ENCODE measurements at regions not wholly inside any gene's neighbourhood (a gene's known extent, or its start where the extent isn't known, plus 50 kb on each side); places are given as distances from the start of the nearest gene placed in this dataset.

DNA sequence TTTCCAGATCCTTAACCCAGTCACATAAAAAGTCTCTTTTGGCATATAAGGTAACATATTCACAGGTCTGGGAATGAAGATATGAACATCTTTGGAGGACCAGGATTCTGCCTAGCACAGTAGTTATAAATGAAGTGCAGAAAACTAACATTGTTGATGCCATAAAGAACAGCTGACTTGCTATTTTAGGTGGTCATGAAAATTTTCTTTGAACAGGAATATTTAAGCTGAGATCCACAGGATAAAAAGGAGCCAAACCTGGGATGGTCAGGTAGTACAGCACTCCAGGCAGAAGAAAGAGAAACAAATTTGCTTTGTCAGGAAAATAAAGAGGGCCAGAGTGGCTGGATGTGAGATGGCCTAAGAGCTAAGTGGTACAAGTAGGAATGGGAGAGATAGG lies 80.0 kb downstream of the CENPW start:
- H3K27ac ChIP-seq (ENCODE audit: low read length) = no peak overlapping the region
- no peak for DNase-seq
- intact Hi-C loops (cut with DNase I) = no loop called here
- H3K4me3 ChIP-seq (ENCODE audit: low read length) = no peak overlapping the region
- no peaks in the 10 kb centered on the region for H3K9me3 ChIP-seq (ENCODE audit: control insufficient read depth, low read length)
- no peaks in the 10 kb centered on the region for H3K4me1 ChIP-seq (ENCODE audit: control insufficient read depth, insufficient read depth, low read length)
- H3K27me3 ChIP-seq (ENCODE audit: control insufficient read depth, insufficient read depth) = no peaks in the 10 kb centered on the region
- no peak for ATAC-seq

DNA sequence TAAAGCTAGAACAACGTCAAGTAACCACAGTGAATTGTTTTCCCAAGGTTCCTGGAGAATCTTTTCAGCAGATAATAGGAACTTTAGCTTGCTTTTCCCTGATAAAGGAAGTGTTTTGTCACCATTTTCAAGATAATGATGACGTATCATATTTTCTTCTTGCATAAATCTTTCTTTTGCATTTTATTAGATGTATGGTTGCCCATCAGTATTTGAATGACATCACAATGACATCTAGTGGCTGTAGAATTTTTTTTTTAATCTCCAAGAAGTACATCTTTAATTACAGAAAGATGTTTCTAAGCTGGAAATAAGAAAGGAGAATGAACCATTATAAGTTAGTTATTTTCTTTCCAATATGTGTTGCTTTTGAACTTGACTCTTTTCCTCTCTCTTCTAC lies 83.0 kb downstream of the CENPW start:
- no peak for DNase-seq
- Histone ChIP-seq H3K4me1 (ENCODE audit: control insufficient read depth, insufficient read depth, low read length) (no peaks in the 10 kb centered on the region), H3K27me3 (ENCODE audit: control insufficient read depth, insufficient read depth) (no peaks in the 10 kb centered on the region), H3K4me3 (ENCODE audit: low read length) (no peak overlapping the region), H3K27ac (ENCODE audit: low read length) (no peak overlapping the region), H3K9me3 (ENCODE audit: control insufficient read depth, low read length) (no peaks in the 10 kb centered on the region)
- ATAC-seq = no peak
- intact Hi-C loops (cut with DNase I) = no loop called here
- WGBS = 50% methylated on average over 2 of the region's 2 CpGs

GRCh38 chr6:126427713-126428112 lies 87.8 kb downstream of the CENPW start:
- no peak for DNase-seq
- Histone ChIP-seq H3K27me3 (ENCODE audit: control insufficient read depth, insufficient read depth) (no peaks in the 10 kb centered on the region), H3K4me3 (ENCODE audit: low read length) (no peak overlapping the region), H3K27ac (ENCODE audit: low read length) (no peak overlapping the region), H3K4me1 (ENCODE audit: control insufficient read depth, insufficient read depth, low read length) (no peaks in the 10 kb centered on the region), H3K9me3 (ENCODE audit: control insufficient read depth, low read length) (no peaks in the 10 kb centered on the region)
- 76% methylated on average over 3 of the region's 3 CpGs for WGBS
- ATAC-seq = no peak
- intact Hi-C loops (cut with DNase I) = no loop called here

DNA sequence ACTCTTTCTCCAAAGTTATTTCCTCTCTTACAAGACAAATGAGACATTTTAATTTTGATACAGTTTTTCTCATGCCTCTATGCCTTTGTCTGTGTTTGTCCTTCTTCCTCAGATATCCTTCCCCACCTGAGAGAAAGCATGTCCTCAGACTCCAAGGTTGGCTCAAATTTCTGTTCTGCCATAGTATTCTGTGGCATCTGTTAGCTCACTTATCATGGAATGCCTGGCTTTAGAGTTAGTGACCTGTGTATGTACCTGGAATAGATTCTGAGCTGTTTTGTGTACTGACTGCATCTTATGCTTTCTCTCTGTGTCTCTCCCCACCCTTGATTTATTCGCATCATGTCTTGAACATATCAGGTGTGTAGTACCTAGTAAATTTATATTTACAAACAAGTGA lies 90.0 kb downstream of the CENPW start:
- WGBS = 83% methylated on average over 1 of the region's 1 CpG
- Histone ChIP-seq H3K9me3 (ENCODE audit: control insufficient read depth, low read length) (no peaks in the 10 kb centered on the region), H3K27ac (ENCODE audit: low read length) (no peak overlapping the region), H3K4me3 (ENCODE audit: low read length) (no peak overlapping the region), H3K4me1 (ENCODE audit: control insufficient read depth, insufficient read depth, low read length) (no peaks in the 10 kb centered on the region), H3K27me3 (ENCODE audit: control insufficient read depth, insufficient read depth) (no peaks in the 10 kb centered on the region)
- no peak for DNase-seq
- intact Hi-C loops (cut with DNase I) = no loop called here
- ATAC-seq = no peak

- ATAC-seq = no peak
These were observed 92.6 kb downstream of the CENPW start for GRCh38 chr6:126432564-126432963.

DNA sequence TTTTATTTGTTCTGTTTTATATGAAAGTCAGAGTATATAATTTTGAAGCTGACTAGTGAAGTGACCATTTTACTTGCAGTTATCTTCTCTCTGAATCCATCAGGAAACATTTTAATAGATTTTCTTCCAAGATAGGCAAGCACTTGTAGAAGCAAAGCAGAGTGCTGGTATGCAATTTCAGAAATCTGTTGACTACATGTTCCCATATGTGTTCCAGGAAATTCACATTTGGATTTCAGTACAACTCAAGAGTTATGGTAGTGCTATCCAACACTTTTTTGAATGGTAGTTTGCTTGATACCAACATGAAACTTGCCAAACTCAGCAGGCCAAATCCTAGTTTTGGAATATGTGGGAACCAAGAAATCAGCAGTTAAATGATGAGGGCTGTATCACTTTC lies 94.0 kb downstream of the CENPW start:
- intact Hi-C loops (cut with DNase I) = no loop called here
- DNase-seq = no peak
- no peaks in the 10 kb centered on the region for H3K9me3 ChIP-seq (ENCODE audit: control insufficient read depth, low read length)
- ATAC-seq = no peak
- no peak overlapping the region for H3K27ac ChIP-seq (ENCODE audit: low read length)
- no peak overlapping the region for H3K4me3 ChIP-seq (ENCODE audit: low read length)
- no peaks in the 10 kb centered on the region for H3K4me1 ChIP-seq (ENCODE audit: control insufficient read depth, insufficient read depth, low read length)
- H3K27me3 ChIP-seq (ENCODE audit: control insufficient read depth, insufficient read depth) = no peaks in the 10 kb centered on the region

More at GRCh38 chr6:126432564-126432963, 92.6 kb downstream of the CENPW start:
- no peak for DNase-seq
- no peaks in the 10 kb centered on the region for H3K9me3 ChIP-seq (ENCODE audit: control insufficient read depth, low read length)
- no peaks in the 10 kb centered on the region for H3K27me3 ChIP-seq (ENCODE audit: control insufficient read depth, insufficient read depth)
- no peak overlapping the region for H3K4me3 ChIP-seq (ENCODE audit: low read length)
- no peak overlapping the region for H3K27ac ChIP-seq (ENCODE audit: low read length)
- intact Hi-C loops (cut with DNase I) = no loop called here
- no peaks in the 10 kb centered on the region for H3K4me1 ChIP-seq (ENCODE audit: control insufficient read depth, insufficient read depth, low read length)

DNA sequence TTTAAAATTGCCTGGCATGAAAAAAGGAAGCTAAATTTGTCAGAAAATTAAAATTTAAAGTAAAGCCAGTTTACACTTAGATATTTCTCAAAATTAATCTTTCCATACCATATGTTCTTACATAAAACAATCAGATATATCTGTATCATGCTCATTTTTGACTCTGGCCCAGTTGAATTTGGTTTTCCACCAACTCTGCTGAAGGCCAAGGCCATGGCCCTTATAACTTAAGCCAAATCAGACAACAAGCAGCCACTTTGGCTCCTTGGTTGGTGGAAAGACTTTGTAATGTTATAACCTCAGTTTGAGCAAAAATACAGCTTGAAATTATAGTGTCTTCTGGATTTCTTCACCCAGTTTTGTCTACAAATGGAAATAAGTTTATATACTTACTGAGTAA lies 97.3 kb downstream of the CENPW start:
- DNase-seq (no peak), ATAC-seq (no peak)
- H3K9me3 ChIP-seq (ENCODE audit: control insufficient read depth, low read length) = no peaks in the 10 kb centered on the region
- H3K27ac ChIP-seq (ENCODE audit: low read length) = no peak overlapping the region
- no peaks in the 10 kb centered on the region for H3K27me3 ChIP-seq (ENCODE audit: control insufficient read depth, insufficient read depth)
- H3K4me3 ChIP-seq (ENCODE audit: low read length) = no peak overlapping the region
- intact Hi-C loops (cut with DNase I) = no loop called here
- no peaks in the 10 kb centered on the region for H3K4me1 ChIP-seq (ENCODE audit: control insufficient read depth, insufficient read depth, low read length)

- intact Hi-C loops (cut with DNase I) = no loop called here
- no peak overlapping the region for H3K27ac ChIP-seq (ENCODE audit: low read length)
- WGBS = 49% methylated on average over 1 of the region's 1 CpG
These were observed 99.1 kb downstream of the CENPW start for GRCh38 chr6:126439040-126439439.

GRCh38 chr6:126440923-126441322 lies 101.0 kb downstream of the CENPW start:
- ATAC-seq (no peak), DNase-seq (no peak)
- intact Hi-C loops (cut with DNase I) = no loop called here
- H3K9me3 ChIP-seq (ENCODE audit: control insufficient read depth, low read length) = no peaks in the 10 kb centered on the region
- 85% methylated on average over 2 of the region's 2 CpGs for WGBS
- H3K27me3 ChIP-seq (ENCODE audit: control insufficient read depth, insufficient read depth) = no peaks in the 10 kb centered on the region
- no peak overlapping the region for H3K4me3 ChIP-seq (ENCODE audit: low read length)
- H3K27ac ChIP-seq (ENCODE audit: low read length) = no peak overlapping the region
- no peaks in the 10 kb centered on the region for H3K4me1 ChIP-seq (ENCODE audit: control insufficient read depth, insufficient read depth, low read length)

More at GRCh38 chr6:126439040-126439439, 99.1 kb downstream of the CENPW start:
- H3K4me1 ChIP-seq (ENCODE audit: control insufficient read depth, insufficient read depth, low read length) = no peaks in the 10 kb centered on the region
- no peaks in the 10 kb centered on the region for H3K27me3 ChIP-seq (ENCODE audit: control insufficient read depth, insufficient read depth)
- ATAC-seq = no peak
- H3K4me3 ChIP-seq (ENCODE audit: low read length) = no peak overlapping the region
- DNase-seq = no peak
- no peaks in the 10 kb centered on the region for H3K9me3 ChIP-seq (ENCODE audit: control insufficient read depth, low read length)

DNA sequence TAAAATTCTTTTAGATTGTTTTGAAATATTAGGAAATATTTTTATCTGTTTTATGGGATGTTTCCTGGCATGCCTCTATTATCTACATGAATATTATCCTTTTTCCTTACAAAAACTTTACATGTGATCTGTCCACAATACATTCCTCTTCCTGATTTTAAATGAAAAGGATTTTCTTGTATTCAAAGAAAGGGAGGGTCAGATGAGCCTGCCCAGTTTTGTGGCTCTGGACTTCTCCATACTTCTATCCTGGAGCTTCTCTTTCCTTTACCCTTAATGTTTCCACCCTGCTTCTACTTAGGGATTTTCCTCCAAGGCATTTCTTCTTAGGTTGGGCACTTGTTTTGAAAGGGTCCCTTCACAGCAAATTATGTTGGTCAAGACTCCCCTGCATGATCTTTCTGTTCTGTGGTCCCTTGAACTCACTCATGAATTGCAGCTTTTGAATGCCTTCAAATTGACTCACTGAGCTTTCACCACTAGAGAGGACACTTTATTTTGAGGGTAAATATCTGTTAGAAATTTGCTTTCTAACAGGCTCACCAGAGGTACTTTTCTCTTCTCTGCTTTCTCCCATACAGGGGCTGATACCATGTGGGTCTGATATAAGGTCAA lies 104.9 kb downstream of the CENPW start:
- Histone ChIP-seq H3K9me3 (ENCODE audit: control insufficient read depth, low read length) (no peaks in the 10 kb centered on the region), H3K27ac (ENCODE audit: low read length) (no peak overlapping the region), H3K4me3 (ENCODE audit: low read length) (no peak overlapping the region), H3K4me1 (ENCODE audit: control insufficient read depth, insufficient read depth, low read length) (no peaks in the 10 kb centered on the region), H3K27me3 (ENCODE audit: control insufficient read depth, insufficient read depth) (no peaks in the 10 kb centered on the region)
- intact Hi-C loops (cut with DNase I) = no loop called here
- ATAC-seq (no peak), DNase-seq (no peak)

DNA sequence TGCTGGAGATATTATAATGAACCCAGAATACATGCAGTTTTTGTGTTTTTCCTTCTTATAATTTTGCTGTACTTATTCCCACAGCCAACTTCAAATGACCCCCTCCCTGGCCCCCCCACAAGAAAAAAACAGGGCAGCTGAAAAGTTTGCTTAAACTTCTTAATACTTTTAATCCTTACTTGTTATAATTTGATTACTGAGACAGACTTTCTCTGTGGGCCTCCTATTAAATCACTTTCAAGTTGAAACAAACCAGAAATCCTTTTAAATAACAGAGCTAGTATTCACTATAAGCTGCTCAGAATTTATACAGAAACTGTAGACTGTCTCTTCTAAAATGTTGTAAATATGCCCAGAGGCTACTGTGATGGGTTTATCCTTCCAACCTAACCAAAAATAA lies 106.3 kb downstream of the CENPW start:
- intact Hi-C loops (cut with DNase I) = no loop called here
- ATAC-seq (no peak), DNase-seq (no peak)
- no peak overlapping the region for H3K4me3 ChIP-seq (ENCODE audit: low read length)
- no peak overlapping the region for H3K27ac ChIP-seq (ENCODE audit: low read length)
- no peaks in the 10 kb centered on the region for H3K4me1 ChIP-seq (ENCODE audit: control insufficient read depth, insufficient read depth, low read length)
- no peaks in the 10 kb centered on the region for H3K9me3 ChIP-seq (ENCODE audit: control insufficient read depth, low read length)
- no peaks in the 10 kb centered on the region for H3K27me3 ChIP-seq (ENCODE audit: control insufficient read depth, insufficient read depth)

DNA sequence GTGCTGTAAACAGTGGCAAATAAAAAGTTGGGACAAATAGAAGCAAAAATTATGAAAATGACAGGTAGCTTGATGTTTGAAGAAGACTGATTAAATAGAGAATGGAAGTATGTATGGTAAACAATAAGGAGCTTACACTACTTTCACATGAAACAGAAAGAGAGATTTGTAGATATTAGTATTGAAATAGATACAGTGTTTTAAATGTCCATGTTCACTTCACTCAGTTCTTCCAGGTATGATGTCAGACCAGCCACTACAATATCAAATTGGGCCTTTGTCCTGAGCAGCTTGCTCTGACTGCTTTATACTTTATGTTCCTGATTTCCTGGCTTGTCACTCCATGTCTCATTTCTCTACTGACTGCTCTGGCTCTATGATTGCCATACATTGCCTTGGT lies 107.5 kb downstream of the CENPW start:
- no peaks in the 10 kb centered on the region for H3K9me3 ChIP-seq (ENCODE audit: control insufficient read depth, low read length)
- ATAC-seq = no peak
- no peak overlapping the region for H3K4me3 ChIP-seq (ENCODE audit: low read length)
- no peak for DNase-seq
- H3K27ac ChIP-seq (ENCODE audit: low read length) = no peak overlapping the region
- no peaks in the 10 kb centered on the region for H3K27me3 ChIP-seq (ENCODE audit: control insufficient read depth, insufficient read depth)
- H3K4me1 ChIP-seq (ENCODE audit: control insufficient read depth, insufficient read depth, low read length) = no peaks in the 10 kb centered on the region
- intact Hi-C loops (cut with DNase I) = no loop called here

Measured in right cardiac atrium (tissue), 5 donors.